HFF-Myc (cell line): ENCODE measurements at regions not wholly inside any gene's neighbourhood (a gene's known extent, or its start where the extent isn't known, plus 50 kb on each side); places are given as distances from the start of the nearest gene placed in this dataset.

Experiments used
- DNase-seq: peaks from one replicate; pipeline ENCODE4 v3.0.0-alpha.2; 2011; ENCODE audit warnings: low read depth; ENCODE audit errors: extremely low read depth
- H3K4me3 ChIP-seq: replicated peaks from 2 replicates; pipeline ENCODE4 v1.5.1; 2011; ENCODE audit warnings: low read depth, mild to moderate bottlenecking, control low read depth, low read length
- CTCF ChIP-seq: IDR thresholded peaks from 2 replicates; pipeline ENCODE4 v1.5.1; 2012; ENCODE audit warnings: mild to moderate bottlenecking, low read depth, low read length, control low read depth; ENCODE audit errors: missing control alignments

- H3K4me3 ChIP-seq: no peak overlapping the region
Measured at GRCh38 chr7:13097499-13097898, 410.1 kb downstream of the ARL4A start.

GRCh38 chr7:13098161-13098560 lies 410.7 kb downstream of the ARL4A start:
- no peak for DNase-seq
- no peak overlapping the region for H3K4me3 ChIP-seq
- TF ChIP-seq CTCF: no peak

More at GRCh38 chr7:13097499-13097898, 410.1 kb downstream of the ARL4A start:
- TF ChIP-seq CTCF: no peak
- no peak for DNase-seq

- H3K4me3 ChIP-seq: no peak overlapping the region
- DNase-seq: no peak
- no peak for TF ChIP-seq CTCF
Measured at GRCh38 chr7:13099154-13099795, 411.8 kb downstream of the ARL4A start.

DNA sequence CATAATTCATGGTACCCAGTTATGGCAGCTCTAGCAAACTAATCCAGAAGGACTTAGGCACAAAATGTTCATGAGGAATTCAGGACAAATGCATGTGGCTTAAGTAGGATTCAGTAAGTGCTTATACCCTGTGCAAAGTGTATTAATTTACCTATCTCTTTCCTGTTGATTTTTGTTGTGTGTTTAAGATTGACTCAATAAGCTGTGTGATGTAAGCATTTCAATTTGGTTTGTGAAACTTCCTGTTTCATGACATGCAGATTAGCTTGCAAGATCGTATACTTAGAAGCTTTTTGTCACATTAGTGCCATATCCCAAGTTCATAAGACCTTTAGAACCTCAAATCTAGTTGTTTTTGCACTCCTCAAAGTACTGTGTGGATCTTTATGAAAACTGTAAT lies 416.7 kb downstream of the ARL4A start:
- no peak for DNase-seq

DNA sequence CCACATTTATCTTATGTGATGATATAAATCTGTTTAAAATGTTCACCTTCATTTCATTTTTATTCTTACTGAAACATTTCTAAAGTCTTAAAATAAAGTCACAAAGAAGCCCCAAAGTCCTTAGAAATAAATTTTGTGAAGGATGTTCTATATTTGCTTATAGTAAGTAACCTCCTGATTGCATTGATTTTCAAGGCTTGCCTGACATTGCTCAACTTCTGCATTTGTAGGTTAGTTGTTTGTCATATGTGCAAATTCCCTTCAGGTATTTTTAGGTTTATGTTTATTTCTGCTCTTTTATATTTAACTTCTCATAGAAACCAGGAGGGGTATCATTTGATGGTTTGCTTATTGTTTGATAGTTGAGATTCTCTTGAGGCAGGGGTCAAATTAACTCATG lies 417.8 kb downstream of the ARL4A start:
- DNase-seq: no peak
- no peak overlapping the region for H3K4me3 ChIP-seq
- TF ChIP-seq CTCF: no peak

More for the DNA sequence above, 416.7 kb downstream of the ARL4A start:
- TF ChIP-seq CTCF: no peak
- H3K4me3 ChIP-seq: no peak overlapping the region

- H3K4me3 ChIP-seq: no peak overlapping the region
- DNase-seq: no peak
- no peak for TF ChIP-seq CTCF
Measured at GRCh38 chr7:13106513-13106912, 419.1 kb downstream of the ARL4A start.

GRCh38 chr7:13107291-13107690 lies 419.9 kb downstream of the ARL4A start:
- no peak for DNase-seq
- H3K4me3 ChIP-seq: no peak overlapping the region
- TF ChIP-seq CTCF: no peak
